Ovary (tissue), 3 donors: ENCODE measurements at regions not wholly inside any gene's neighbourhood (a gene's known extent, or its start where the extent isn't known, plus 50 kb on each side); places are given as distances from the start of the nearest gene placed in this dataset.

Source experiments
- EP300 ChIP-seq: sonication (generic); formaldehyde crosslinking; IDR thresholded peaks from one replicate; pipeline ENCODE4 v1.6.1; 2017; ENCODE audit warnings: antibody characterized with exemption
- POLR2A ChIP-seq: fragments of 450-650 bp; IDR thresholded peaks from one replicate; pipeline ENCODE4 v1.6.1; 2017; ENCODE audit warnings: antibody characterized with exemption, mild to moderate bottlenecking, moderate library complexity
- TF ChIP-seq, protein P1 (sequence below), 3 donors: fragments of 450-650 bp in 2 of 3; fragments of 200-600 bp in 1 of 3; IDR thresholded peaks; one replicate each; pipeline versions ENCODE4 v1.5.1 to v1.8.0; 2016 to 2022; ENCODE audit warnings: antibody characterized with exemption in 3 of 3, mild to moderate bottlenecking in 1 of 3
- donor health status: DM: no; HTN: no; CAD: no.

DNA sequence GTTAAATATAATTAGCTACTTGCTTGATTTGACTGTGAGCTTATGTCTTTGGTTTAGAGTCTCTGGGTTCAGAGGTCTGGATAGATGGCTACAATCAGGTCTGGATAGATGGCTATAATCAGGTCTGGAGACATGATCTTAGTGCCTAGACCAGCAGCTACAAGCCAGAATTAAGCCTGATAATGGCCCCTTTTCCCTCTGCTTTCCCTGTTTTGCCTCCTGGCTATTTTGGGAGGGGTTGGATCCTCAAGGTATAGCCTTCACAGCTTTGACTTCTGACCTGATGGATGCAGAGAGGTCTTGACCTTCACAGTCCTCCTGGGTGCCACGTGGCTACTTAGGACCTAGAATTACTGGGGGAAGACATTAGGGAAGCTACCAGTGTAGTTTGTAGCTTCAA lies 877.7 kb downstream of the GALC start:
- TF ChIP-seq, protein P1, sequence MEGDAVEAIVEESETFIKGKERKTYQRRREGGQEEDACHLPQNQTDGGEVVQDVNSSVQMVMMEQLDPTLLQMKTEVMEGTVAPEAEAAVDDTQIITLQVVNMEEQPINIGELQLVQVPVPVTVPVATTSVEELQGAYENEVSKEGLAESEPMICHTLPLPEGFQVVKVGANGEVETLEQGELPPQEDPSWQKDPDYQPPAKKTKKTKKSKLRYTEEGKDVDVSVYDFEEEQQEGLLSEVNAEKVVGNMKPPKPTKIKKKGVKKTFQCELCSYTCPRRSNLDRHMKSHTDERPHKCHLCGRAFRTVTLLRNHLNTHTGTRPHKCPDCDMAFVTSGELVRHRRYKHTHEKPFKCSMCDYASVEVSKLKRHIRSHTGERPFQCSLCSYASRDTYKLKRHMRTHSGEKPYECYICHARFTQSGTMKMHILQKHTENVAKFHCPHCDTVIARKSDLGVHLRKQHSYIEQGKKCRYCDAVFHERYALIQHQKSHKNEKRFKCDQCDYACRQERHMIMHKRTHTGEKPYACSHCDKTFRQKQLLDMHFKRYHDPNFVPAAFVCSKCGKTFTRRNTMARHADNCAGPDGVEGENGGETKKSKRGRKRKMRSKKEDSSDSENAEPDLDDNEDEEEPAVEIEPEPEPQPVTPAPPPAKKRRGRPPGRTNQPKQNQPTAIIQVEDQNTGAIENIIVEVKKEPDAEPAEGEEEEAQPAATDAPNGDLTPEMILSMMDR (IDR thresholded peaks at IDR 0.05): no peak
- no peak for TF ChIP-seq POLR2A
- TF ChIP-seq EP300: no peak
